ENCODE measurements at regions not wholly inside any gene's neighbourhood (a gene's known extent, or its start where the extent isn't known, plus 50 kb on each side); places are given as distances from the start of the nearest gene placed in this dataset.
"Not testable (repeated sequence)": the region's sequence is repeated elsewhere in the genome, so short reads cannot be mapped to it uniquely, and the experiment has no call there.

DNA sequence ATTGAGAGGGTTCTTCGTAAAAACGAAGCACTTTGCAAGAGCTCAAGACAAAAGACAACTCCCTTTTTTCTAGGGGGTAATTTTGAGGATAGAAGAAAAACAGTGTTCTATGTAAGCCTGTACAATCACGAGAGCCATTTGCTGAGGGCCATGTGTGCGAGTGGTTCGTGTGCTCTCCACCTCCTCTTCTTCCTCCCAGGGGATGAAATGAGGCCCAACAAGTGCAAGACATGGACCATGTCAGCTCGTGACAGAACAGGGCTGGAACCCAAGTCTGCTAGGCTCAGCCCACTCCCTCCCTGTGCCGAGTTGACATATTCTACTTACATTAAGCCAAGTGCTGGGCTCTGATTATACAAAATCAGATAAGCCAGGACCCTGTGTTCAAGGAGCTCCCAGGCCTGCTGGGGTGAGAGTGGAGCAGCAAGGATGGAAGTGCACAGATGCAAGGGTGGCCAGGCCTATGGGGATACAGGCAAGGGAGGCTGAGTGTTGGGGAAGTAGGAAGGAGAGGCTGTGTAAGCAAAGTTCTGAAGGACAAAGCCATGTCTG lies 97.9 kb upstream of the MSX2 start:
- no peak overlapping the region for H3K27ac ChIP-seq
- TF ChIP-seq, protein P1, sequence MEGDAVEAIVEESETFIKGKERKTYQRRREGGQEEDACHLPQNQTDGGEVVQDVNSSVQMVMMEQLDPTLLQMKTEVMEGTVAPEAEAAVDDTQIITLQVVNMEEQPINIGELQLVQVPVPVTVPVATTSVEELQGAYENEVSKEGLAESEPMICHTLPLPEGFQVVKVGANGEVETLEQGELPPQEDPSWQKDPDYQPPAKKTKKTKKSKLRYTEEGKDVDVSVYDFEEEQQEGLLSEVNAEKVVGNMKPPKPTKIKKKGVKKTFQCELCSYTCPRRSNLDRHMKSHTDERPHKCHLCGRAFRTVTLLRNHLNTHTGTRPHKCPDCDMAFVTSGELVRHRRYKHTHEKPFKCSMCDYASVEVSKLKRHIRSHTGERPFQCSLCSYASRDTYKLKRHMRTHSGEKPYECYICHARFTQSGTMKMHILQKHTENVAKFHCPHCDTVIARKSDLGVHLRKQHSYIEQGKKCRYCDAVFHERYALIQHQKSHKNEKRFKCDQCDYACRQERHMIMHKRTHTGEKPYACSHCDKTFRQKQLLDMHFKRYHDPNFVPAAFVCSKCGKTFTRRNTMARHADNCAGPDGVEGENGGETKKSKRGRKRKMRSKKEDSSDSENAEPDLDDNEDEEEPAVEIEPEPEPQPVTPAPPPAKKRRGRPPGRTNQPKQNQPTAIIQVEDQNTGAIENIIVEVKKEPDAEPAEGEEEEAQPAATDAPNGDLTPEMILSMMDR (IDR thresholded peaks at IDR 0.05), result no peak

DNA sequence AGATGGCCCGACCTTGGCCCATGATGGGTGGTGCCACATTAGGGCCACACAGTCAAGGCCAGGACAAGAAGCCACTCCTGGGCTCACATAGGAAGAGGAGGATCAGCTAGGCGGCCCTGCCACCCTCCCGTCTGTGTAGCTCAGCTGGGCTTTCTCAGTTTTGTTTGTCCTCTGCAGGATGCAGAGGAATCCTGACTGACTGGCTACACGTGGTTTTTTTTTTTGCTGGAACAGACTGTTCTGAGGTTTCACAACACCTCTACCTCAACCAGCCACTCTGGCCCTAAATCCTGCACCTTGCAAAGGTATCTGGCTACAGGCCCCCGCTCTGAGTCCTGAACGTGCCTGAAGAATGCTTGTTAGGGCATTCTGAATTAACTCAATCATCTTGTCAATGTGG lies 88.3 kb upstream of the MSX2 start:
- ATAC-seq, result peak; percentile 73

More for the DNA sequence above, 97.9 kb upstream of the MSX2 start:
- intact Hi-C loops (cut with DNase I), result no loop called here
- Histone ChIP-seq H3K4me3 (no peak overlapping the region), H3K9me3 (no peaks in the 10 kb centered on the region), H3K4me1 (no peaks in the 10 kb centered on the region), H3K36me3 (no peaks in the 10 kb centered on the region), H3K27me3 (no peaks in the 10 kb centered on the region)
- ATAC-seq (no peak), DNase-seq (no peak)

DNA sequence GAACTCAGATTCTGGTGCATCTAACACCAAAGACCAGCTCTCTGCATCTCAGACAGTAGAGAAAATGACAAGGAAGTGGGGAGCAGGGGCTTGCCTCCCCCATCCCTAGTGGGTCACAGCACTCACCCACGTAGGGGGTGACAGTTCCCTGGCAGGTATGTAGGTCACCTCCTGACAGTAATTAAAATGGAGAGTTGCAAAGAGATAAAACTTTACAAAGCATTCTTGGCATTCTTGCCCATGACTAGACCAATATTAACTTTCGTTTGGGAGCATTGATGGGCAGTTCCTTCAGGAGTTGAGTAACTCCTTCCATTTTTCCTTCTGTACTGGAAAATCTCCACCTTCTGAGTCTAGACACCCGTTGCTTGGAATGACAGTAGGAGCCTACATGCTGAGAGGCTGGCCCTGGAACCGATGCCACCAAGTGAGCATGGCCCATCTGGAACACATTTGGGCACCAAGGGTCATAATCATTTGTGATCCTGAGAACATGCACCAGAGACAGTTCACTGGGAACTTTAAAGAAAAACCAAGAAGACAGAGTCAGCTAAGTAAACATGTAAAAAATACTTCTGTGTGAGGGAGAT lies 81.5 kb upstream of the MSX2 start:
- no peaks in the 10 kb centered on the region for H3K36me3 ChIP-seq
- TF ChIP-seq, protein P1 (IDR thresholded peaks at IDR 0.05), result no peak
- no peaks in the 10 kb centered on the region for H3K9me3 ChIP-seq
- DNase-seq (no peak), ATAC-seq (no peak)
- intact Hi-C loops (cut with DNase I), result no loop called here
- no peak overlapping the region for H3K27ac ChIP-seq
- H3K27me3 ChIP-seq, result no peaks in the 10 kb centered on the region
- no peak overlapping the region for H3K4me3 ChIP-seq
- no peaks in the 10 kb centered on the region for H3K4me1 ChIP-seq

More for the DNA sequence above, 88.3 kb upstream of the MSX2 start:
- Histone ChIP-seq H3K9me3 (no peaks in the 10 kb centered on the region), H3K4me1 (no peaks in the 10 kb centered on the region), H3K4me3 (no peak overlapping the region), H3K27me3 (no peaks in the 10 kb centered on the region), H3K27ac (no peak overlapping the region), H3K36me3 (no peaks in the 10 kb centered on the region)
- TF ChIP-seq, protein P1 (IDR thresholded peaks at IDR 0.05), result no peak
- intact Hi-C loops (cut with DNase I), result no loop called here
- DNase-seq, result no peak

DNA sequence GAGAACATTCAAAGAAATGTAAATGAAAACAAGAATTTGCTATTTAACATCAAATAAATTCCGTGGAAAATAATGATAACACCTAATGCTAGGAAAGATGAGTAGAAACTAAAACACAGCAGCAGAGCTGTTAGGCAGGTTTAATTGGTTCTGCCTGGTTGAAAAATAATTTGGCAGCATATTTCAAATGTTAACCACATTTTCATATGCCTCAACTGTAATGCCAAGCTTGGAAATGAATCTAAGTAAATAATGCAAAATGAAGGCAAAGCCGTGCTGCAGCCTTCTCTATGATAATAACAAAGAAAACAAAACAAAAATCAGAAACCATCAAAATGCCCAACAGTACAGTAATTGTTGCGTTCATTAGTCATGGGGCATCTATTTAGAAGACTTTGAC lies 79.9 kb upstream of the MSX2 start:
- Histone ChIP-seq H3K27ac (no peak overlapping the region), H3K4me1 (no peaks in the 10 kb centered on the region), H3K4me3 (no peak overlapping the region), H3K36me3 (no peaks in the 10 kb centered on the region), H3K27me3 (no peaks in the 10 kb centered on the region), H3K9me3 (no peaks in the 10 kb centered on the region)
- TF ChIP-seq, protein P1 (IDR thresholded peaks at IDR 0.05), result no peak
- no peak for ATAC-seq
- DNase-seq, result no peak
- intact Hi-C loops (cut with DNase I), result no loop called here

DNA sequence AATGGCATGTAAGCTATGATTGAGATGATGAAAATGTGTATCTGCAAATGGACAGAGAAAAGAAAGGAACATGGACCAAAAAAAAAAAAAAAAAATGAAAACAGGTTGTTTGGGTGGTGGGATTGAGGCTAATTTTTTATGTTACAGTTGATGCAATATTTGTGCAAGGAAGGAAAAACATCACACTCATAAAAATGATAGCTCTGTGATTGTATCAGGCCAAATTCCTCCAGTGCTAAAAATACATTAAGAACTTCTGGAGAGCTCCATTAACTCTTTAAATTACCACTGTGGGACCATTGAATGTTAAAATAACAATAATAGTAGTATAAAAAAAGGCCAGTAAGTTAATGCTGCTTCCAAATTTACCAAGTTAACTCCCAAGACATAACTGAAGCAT lies 79.5 kb upstream of the MSX2 start:
- TF ChIP-seq, protein P1 (IDR thresholded peaks at IDR 0.05), result no peak
- H3K27me3 ChIP-seq, result no peaks in the 10 kb centered on the region
- DNase-seq, result no peak
- ATAC-seq, result no peak
- no peak overlapping the region for H3K4me3 ChIP-seq
- intact Hi-C loops (cut with DNase I), result no loop called here
- no peaks in the 10 kb centered on the region for H3K36me3 ChIP-seq
- H3K4me1 ChIP-seq, result no peaks in the 10 kb centered on the region
- H3K9me3 ChIP-seq, result no peaks in the 10 kb centered on the region
- no peak overlapping the region for H3K27ac ChIP-seq

DNA sequence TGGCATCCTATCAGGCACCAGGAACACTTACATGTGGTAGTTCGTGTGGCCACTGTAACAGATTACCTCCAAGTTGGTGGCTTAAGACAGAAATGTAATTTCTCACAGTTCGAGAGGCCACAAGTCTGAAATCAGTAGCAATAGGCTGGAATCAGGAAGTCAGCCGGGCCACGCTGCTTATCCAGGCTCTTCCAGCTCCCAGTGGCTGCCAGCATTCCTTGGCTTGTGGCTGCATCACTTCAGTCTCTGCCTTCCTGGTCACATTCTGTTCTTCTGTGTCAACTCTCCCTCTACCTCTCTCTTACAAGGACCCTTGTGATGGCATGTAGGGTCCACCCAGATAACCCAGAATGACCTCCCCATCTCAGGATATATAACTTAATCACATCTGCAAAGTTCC lies 78.7 kb upstream of the MSX2 start:
- Histone ChIP-seq H3K4me1 (no peaks in the 10 kb centered on the region), H3K4me3 (no peak overlapping the region), H3K27ac (no peak overlapping the region), H3K27me3 (no peaks in the 10 kb centered on the region), H3K36me3 (no peaks in the 10 kb centered on the region), H3K9me3 (no peaks in the 10 kb centered on the region)
- no peak for DNase-seq
- ATAC-seq, result no peak
- TF ChIP-seq, protein P1 (IDR thresholded peaks at IDR 0.05), result no peak
- intact Hi-C loops (cut with DNase I), result no loop called here

DNA sequence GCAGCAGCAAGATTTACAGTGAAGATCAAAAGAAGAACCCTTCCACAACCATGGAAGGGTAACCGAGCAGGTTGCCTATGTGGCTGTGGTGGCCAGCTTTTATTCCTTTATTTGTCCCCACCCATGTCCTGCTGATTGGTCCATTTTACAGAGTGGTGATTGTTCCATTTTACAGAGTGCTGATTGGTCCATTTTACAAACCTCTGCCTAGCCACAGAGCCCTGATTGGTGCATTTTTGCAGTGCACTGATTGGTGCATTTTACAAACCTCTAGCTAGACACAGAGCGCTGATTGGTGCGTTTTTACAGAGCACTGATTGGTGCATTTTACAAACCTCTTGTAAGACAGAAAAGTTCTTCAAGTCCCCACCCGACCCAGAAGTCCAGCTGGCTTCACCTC lies 75.8 kb upstream of the MSX2 start:
- H3K27ac ChIP-seq; H3K9me3 ChIP-seq; H3K27me3 ChIP-seq; intact Hi-C loops (cut with DNase I); H3K36me3 ChIP-seq; H3K4me1 ChIP-seq; H3K4me3 ChIP-seq; ATAC-seq; DNase-seq: not testable (repeated sequence)

Data from upper lobe of right lung (tissue), 1 donor.